ENCODE measurements at regions not wholly inside any gene's neighbourhood (a gene's known extent, or its start where the extent isn't known, plus 50 kb on each side); places are given as distances from the start of the nearest gene placed in this dataset.

GRCh38 chr6:22886650-22887581 lies 317.6 kb downstream of the HDGFL1 start:
- no peak for TF ChIP-seq POLR2A (IDR thresholded peaks at IDR 0.05)
- no peak for TF ChIP-seq CTCF (IDR thresholded peaks at IDR 0.05)

Measured in right lobe of liver (tissue), 4 donors.